ENCODE measurements at regions not wholly inside any gene's neighbourhood (a gene's known extent, or its start where the extent isn't known, plus 50 kb on each side); places are given as distances from the start of the nearest gene placed in this dataset.

DNA sequence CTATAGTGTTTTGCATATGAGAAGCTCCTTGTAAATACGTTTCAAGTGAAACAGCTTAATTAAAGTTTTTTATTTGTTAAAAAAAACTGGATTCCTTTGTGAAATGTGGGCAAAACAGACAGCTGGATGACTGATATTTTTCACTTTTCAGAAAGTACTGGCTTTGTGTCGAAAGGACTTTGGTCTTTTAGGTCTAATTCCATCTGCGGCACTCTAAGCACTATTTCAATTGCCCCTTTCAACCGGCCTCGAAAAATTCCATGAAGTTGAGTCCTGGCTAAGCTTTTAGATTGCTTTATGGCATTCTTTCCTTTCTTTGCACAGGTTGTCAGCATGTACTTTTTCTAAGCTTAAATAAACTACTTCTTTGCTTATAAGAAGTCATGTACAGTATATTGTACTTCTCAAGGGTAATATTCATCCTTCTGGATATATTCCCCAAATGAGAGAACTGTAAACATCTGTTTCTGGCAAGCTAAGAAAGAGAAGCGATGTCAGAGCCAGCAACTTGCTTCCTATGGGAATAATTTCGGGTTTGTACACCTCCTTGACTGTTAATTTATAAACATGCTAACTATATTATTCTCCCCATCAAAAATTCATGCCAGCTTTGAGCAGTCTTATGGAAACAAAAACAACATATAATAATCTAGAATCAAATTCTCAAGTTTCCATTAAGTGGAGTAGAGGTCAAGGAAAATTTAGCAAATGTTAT lies 611.3 kb downstream of the ETNK1 start:
- DNase-seq (no peak), ATAC-seq (no peak)
- Histone ChIP-seq H3K9me3 (no peaks in the 10 kb centered on the region), H3K36me3 (replicated peaks in 1 of 2; ENCODE audit: insufficient read depth in 1 of 2, low read depth in 2 of 2) (no peaks in the 10 kb centered on the region), H3K27ac (no peak overlapping the region), H3K4me3 (no peak overlapping the region), H3K4me1 (no peaks in the 10 kb centered on the region), H3K27me3 (no peaks in the 10 kb centered on the region)
- intact Hi-C loops (cut with DNase I) = no loop called here
- 50% methylated on average over 7 of the region's 7 CpGs for WGBS, 2 donors
- no peak for TF ChIP-seq POLR2A (IDR thresholded peaks at IDR 0.05)
- TF ChIP-seq, protein P1, sequence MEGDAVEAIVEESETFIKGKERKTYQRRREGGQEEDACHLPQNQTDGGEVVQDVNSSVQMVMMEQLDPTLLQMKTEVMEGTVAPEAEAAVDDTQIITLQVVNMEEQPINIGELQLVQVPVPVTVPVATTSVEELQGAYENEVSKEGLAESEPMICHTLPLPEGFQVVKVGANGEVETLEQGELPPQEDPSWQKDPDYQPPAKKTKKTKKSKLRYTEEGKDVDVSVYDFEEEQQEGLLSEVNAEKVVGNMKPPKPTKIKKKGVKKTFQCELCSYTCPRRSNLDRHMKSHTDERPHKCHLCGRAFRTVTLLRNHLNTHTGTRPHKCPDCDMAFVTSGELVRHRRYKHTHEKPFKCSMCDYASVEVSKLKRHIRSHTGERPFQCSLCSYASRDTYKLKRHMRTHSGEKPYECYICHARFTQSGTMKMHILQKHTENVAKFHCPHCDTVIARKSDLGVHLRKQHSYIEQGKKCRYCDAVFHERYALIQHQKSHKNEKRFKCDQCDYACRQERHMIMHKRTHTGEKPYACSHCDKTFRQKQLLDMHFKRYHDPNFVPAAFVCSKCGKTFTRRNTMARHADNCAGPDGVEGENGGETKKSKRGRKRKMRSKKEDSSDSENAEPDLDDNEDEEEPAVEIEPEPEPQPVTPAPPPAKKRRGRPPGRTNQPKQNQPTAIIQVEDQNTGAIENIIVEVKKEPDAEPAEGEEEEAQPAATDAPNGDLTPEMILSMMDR (IDR thresholded peaks at IDR 0.05) = no peak

DNA sequence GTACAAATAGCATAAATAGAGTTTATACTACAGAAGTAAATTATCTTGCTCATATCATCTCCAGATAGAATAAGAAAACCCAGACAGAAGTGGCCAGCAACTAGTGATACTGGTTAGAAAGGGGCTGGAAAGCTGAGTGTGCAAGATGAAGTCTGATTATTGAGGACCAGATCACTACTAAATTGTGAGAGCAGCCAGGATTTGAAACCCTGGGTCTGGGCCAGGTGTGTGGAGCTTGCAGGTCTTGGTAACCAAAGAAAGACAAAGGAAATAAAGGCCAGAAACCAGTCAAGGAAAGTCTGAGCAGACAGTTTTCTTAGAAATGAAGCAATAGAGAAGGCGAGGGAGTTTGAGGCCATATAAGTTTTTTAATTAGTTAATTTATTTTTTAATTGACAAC lies 611.8 kb downstream of the ETNK1 start:
- TF ChIP-seq POLR2A (IDR thresholded peaks at IDR 0.05) = no peak
- TF ChIP-seq, protein P1 (IDR thresholded peaks at IDR 0.05) = no peak
- Histone ChIP-seq H3K36me3 (replicated peaks in 1 of 2; ENCODE audit: insufficient read depth in 1 of 2, low read depth in 2 of 2) (no peaks in the 10 kb centered on the region), H3K4me3 (no peak overlapping the region), H3K4me1 (no peaks in the 10 kb centered on the region), H3K9me3 (no peaks in the 10 kb centered on the region), H3K27ac (no peak overlapping the region), H3K27me3 (no peaks in the 10 kb centered on the region)
- ATAC-seq = no peak
- no peak for DNase-seq
- intact Hi-C loops (cut with DNase I) = no loop called here
- 80 to 91% methylated on average over 1 of the region's 1 CpG for WGBS, 2 donors

DNA sequence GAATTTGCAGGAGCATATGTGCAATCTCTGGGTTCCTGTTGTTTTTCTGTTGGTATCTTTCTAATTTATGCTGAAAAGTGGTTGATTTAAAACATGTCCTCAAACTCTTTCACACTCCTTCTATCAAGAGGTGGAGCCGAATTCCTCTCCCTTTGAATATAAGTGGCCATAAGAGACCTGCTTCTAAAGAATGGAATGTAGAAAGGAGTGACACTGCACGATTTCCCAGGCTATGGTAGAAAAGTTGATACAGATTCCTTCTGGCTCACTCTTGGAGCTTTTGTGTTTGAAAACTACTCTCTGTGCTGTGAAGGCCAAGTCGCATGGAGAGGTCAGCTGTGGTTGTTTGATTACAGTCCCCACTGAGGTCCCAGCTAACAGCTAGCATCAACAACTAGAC lies 613.2 kb downstream of the ETNK1 start:
- WGBS, 2 donors = 56 to 68% methylated on average over 3 of the region's 3 CpGs
- Histone ChIP-seq H3K4me1 (no peaks in the 10 kb centered on the region), H3K27me3 (no peaks in the 10 kb centered on the region), H3K9me3 (no peaks in the 10 kb centered on the region), H3K27ac (no peak overlapping the region), H3K36me3 (replicated peaks in 1 of 2; ENCODE audit: insufficient read depth in 1 of 2, low read depth in 2 of 2) (no peaks in the 10 kb centered on the region), H3K4me3 (no peak overlapping the region)
- DNase-seq (no peak), ATAC-seq (no peak)
- TF ChIP-seq POLR2A (IDR thresholded peaks at IDR 0.05) = no peak
- TF ChIP-seq, protein P1 (IDR thresholded peaks at IDR 0.05) = no peak
- intact Hi-C loops (cut with DNase I) = no loop called here

DNA sequence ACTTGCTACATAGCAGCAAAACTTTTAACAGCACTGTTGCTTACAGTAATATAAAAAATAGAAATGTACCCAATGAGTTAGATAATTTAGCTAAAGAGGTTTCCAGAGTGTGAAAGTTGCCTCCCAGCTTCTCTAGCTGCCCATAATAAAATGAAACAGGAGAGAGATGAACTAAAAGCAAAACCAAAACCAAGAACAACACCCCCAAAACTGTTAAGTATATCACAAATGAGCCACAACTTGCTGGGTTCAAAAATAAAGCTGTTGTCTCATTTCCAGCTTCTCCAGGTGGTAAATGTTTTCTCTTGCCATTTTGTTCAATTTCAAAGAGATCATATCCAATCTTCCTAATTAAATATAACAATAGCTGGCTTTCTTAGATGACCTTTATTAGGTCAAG lies 614.0 kb downstream of the ETNK1 start:
- Histone ChIP-seq H3K27me3 (no peaks in the 10 kb centered on the region), H3K36me3 (replicated peaks in 1 of 2; ENCODE audit: insufficient read depth in 1 of 2, low read depth in 2 of 2) (no peaks in the 10 kb centered on the region), H3K4me1 (no peaks in the 10 kb centered on the region), H3K9me3 (no peaks in the 10 kb centered on the region), H3K4me3 (no peak overlapping the region), H3K27ac (no peak overlapping the region)
- no peak for DNase-seq
- intact Hi-C loops (cut with DNase I) = no loop called here
- ATAC-seq = no peak
- no peak for TF ChIP-seq POLR2A (IDR thresholded peaks at IDR 0.05)
- TF ChIP-seq, protein P1 (IDR thresholded peaks at IDR 0.05) = no peak

DNA sequence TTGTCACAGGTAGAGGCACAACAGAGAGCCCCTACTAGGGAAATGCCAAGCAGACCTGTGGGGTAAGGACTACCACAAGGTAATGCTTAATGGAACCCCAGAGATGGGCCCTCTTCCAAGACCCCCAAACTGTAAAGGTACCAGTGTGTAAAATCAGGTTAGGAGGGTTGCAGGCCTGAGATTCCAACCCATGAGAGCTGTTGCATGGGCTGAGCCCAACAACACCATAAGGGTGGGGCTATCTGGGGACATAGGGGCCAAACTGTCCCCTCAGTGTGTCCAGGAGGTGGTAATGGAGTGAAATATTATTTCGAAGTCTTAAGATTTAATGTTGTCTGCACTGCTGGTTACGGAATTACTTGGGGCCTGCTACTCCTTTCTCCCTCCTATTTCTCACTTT lies 620.2 kb downstream of the ETNK1 start:
- H3K9me3 ChIP-seq = no peaks in the 10 kb centered on the region
- TF ChIP-seq POLR2A (IDR thresholded peaks at IDR 0.05) = no peak
- TF ChIP-seq, protein P1 (IDR thresholded peaks at IDR 0.05) = no peak
- no peak overlapping the region for H3K4me3 ChIP-seq
- H3K4me1 ChIP-seq = no peaks in the 10 kb centered on the region
- no peak overlapping the region for H3K27ac ChIP-seq
- 81 to 87% methylated on average over 2 of the region's 2 CpGs for WGBS, 2 donors
- ATAC-seq (no peak), DNase-seq (no peak)
- intact Hi-C loops (cut with DNase I) = no loop called here
- no peaks in the 10 kb centered on the region for H3K36me3 ChIP-seq (replicated peaks in 1 of 2; ENCODE audit: insufficient read depth in 1 of 2, low read depth in 2 of 2)
- no peaks in the 10 kb centered on the region for H3K27me3 ChIP-seq
